GM13977 (cell line): ENCODE measurements at regions not wholly inside any gene's neighbourhood (a gene's known extent, or its start where the extent isn't known, plus 50 kb on each side); places are given as distances from the start of the nearest gene placed in this dataset.

Source experiments
- DNase-seq: peaks from one replicate; pipeline ENCODE4 v3.0.0; 2012; ENCODE audit warnings: low spot score
- CTCF ChIP-seq: IDR thresholded peaks from 2 replicates; pipeline ENCODE4 v1.5.1; 2012; ENCODE audit warnings: mild to moderate bottlenecking, control low read depth; ENCODE audit not compliant: insufficient read depth; ENCODE audit errors: extremely low read depth, missing control alignments
- in situ Hi-C: fragments of 300-500 bp; cut with MboI; formaldehyde crosslinking; loops from one replicate; pipeline ENCODE4 v1.12.0; 2022; ENCODE audit warnings: low sequenced_read_pairs, low pct_unique_long_range_greater_than_20kb, mixed read lengths, inconsistent platforms; ENCODE audit not compliant: unreplicated experiment

- in situ Hi-C loops: no loop called here
- no peak for DNase-seq
- no peak for TF ChIP-seq CTCF
Observed at GRCh38 chr3:103609472-103609871, 1174.7 kb downstream of the ZPLD1 start.

GRCh38 chr3:103613397-103614156 lies 1178.8 kb downstream of the ZPLD1 start:
- DNase-seq: no peak
- in situ Hi-C loops: no loop called here
- no peak for TF ChIP-seq CTCF

GRCh38 chr3:103614719-103615118 lies 1179.9 kb downstream of the ZPLD1 start:
- in situ Hi-C loops: no loop called here
- no peak for DNase-seq

GRCh38 chr3:103617961-103618360 lies 1183.1 kb downstream of the ZPLD1 start:
- in situ Hi-C loops: no loop called here

More at GRCh38 chr3:103614719-103615118, 1179.9 kb downstream of the ZPLD1 start:
- TF ChIP-seq CTCF: no peak

GRCh38 chr3:103624271-103624670 lies 1189.5 kb downstream of the ZPLD1 start:
- in situ Hi-C loops: no loop called here
- no peak for DNase-seq
- TF ChIP-seq CTCF: no peak

More at GRCh38 chr3:103617961-103618360, 1183.1 kb downstream of the ZPLD1 start:
- DNase-seq: no peak
- no peak for TF ChIP-seq CTCF

- no peak for DNase-seq
- in situ Hi-C loops: no loop called here
- no peak for TF ChIP-seq CTCF
Observed at GRCh38 chr3:103629391-103629790, 1194.6 kb downstream of the ZPLD1 start.
